Stimulated activated CD8-positive, alpha-beta memory T cell treated with anti-CD3 and anti-CD28 coated beads, Interleukin-12 subunit alpha, Interleukin-12 subunit beta, amount 100 ng/mL, for 24 hours (primary cell): ENCODE measurements at regions not wholly inside any gene's neighbourhood (a gene's known extent, or its start where the extent isn't known, plus 50 kb on each side); places are given as distances from the start of the nearest gene placed in this dataset.

ENCODE experiments used
- DNase-seq: peaks from one replicate; pipeline ENCODE4 v3.0.0-alpha.2; 2020; ENCODE audit errors: extremely low read depth

DNA sequence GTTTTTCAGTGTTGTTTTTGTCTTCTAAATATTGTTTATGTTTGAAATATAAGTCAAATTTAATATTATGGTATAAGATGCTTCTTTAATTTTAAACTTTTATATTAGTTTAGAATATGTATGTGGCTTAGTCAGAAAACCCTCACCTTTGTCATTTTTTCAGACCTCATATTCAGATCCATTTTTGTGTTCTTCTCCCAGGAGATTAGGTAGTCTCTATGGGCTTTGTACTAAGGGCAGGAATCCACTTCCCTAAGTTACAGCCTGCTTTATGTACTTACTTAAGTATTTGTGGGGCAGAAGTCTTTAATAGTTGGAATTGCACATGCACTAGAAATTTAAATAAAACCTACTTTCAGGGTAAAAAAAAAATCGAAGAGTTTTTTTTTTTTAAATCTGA lies 63.5 kb upstream of the TENM3 start:
- no peak for DNase-seq

DNA sequence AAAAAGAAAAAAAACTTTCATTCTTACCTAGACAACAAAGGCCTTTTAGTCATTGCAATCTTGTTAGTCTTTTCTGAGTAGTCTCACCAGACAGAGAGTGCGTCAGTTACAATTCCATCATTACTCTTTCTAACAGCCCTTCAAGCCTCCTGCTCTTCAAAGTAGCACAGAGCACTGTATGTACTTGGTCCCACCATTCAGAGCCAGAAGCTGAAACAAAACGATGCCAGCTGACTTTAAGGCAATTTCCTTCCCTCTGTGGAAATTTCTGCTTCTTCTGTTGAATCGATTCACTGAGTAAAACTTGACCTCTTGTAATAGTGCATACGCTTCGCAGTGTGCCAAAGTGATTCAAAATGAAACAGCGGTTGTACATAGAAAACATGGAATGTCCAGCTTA lies 57.7 kb upstream of the TENM3 start:
- DNase-seq, result no peak

DNA sequence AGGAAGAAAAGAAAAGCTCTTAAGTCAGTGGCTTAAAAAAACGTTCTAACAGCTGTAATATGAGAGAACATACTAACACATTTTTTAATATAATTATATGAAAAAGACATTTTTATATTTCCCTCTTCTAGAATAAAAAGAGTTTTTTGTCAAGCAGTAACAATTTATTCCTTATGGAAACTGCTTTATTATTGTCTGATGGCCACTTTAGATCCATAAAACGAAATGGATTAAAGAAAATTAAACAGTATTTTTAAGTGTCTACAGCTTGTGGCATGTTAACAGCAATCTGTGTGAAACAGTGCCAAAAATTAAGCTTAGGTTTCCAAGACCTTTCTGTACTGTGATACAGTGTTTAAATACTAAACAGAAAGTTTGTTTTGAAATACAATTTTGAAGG lies 55.5 kb upstream of the TENM3 start:
- DNase-seq, result no peak

DNA sequence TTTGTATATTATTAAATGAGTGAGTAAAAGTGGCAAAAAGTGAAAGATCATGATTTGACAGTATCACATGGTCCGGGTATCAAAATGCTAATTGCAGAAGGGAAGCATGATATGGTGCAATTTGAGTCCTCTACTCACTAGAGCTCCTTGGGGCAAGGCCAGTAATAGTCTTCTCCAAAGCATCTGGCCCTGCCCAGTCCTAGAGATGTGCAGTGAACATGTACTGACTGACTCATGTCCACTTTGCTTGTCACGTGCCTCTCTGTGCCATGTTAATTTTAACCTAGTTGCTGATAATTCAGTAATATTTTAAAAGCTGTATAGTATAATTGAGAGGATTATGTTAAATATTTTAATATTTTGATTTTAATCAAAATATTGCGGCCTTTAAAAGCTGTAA lies 54.6 kb upstream of the TENM3 start:
- no peak for DNase-seq

DNA sequence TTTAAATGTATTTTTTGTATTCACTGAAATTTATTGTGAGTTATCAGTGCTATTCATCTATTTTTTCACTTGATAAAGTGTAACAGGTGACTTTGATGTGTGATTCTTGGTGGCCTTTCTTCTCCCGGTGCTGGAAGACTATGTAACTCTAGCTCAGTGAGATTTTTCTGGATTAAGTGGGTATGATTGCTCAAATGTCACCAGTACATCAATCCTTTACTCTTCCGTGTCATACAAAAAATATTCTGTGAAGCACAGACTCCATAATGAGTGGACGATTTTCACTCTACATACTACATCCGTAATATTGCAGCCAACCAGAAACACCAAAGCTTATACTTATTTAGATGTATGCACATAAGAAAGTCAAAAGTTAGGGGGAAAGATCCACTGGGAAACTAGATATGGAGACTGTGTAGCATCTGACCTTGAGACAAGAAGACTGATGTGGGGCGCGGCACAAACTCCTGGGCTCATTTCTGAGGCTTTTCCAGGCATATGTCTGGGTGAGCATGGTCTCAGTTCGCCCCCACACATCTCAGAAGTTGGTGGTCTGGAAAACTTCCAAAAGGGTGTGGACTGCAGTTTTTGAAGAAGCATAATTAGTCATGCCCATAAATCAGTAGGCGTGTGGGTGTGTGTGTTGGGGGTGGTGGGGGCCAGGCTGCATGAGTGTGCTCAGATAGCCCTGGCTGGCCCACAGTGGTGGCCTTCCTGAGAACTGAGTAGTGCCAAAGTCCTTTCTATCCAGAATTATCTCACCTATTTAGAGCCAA lies 53.9 kb upstream of the TENM3 start:
- DNase-seq, result no peak

DNA sequence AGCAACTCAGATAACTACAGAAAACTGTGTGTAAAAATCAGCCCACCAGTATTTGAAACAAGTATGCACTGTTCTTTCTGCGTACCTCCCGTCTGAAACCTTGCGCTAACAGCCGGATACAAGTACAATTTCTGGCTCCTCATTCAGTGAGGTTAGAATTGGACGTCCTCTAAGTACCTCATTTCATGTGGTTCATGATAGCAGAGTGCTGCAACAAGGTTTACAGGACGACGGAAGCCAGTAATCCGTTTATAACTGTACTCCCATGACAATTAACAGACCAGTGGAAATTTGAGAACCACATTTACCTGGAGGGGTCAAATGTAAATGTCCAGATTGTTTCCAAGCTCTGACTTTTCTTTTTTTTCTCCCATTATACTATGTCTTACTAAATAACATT lies 52.9 kb upstream of the TENM3 start:
- DNase-seq, result no peak

DNA sequence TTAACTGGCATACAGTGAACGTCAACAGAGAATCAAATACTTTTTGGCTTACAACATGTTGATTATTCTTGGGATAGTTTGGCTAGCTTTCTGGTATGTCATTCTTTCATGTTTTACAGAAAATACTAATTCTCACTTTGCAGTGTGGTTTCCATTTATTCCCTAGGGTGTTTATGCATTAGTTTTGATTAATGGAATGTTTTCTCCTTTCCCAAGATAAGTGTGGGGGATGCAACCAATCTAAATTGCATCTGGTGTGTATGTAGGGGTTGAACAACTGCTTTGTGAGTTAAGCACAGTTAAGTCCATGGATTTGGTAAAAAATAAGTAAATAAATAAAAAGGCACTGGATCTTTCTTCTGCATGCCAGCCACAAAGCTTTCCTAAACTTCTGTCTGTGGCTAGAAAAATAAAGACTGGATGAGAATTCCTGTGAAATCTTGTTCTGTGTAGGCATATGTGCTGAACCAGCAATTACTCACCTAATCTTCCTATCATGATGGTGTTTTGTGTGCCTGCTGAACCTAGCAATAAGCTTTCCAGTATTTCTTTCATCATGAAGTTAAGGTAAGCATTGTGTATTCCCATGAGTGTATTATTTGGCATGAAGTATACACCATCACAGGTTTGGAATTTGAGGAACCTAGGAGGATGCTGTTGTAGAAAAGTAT lies 50.6 kb upstream of the TENM3 start:
- DNase-seq, result no peak

DNA sequence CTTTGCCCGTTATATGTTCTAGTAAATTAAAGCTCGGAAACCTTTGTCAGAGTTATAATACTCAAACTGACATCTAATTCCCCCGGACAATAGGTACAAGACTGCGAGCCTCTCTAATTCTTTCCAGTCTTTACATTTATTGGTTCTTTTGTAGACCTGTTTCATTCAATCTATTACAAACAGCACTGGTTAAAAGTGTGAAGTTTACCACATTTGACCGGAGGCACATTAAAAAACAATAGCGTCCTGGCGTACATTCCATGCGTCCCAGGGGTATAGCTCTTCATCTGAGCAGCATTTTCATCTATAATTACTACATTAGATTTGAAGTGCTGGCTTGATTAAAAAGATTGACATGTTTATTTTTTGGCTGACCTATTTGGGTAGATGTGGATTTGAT lies 49.9 kb upstream of the TENM3 start:
- no peak for DNase-seq
